Endothelial cell (in vitro differentiated cells): ENCODE measurements at regions not wholly inside any gene's neighbourhood (a gene's known extent, or its start where the extent isn't known, plus 50 kb on each side); places are given as distances from the start of the nearest gene placed in this dataset.

Source experiments
- DNase-seq: peaks from one replicate; pipeline ENCODE4 v3.0.0; 2021; ENCODE audit warnings: low spot score
- H3K27ac Mint-ChIP-seq: one replicate; pipeline ENCODE4 v1.8.0; 2021; ENCODE audit warnings: mixed read lengths, inconsistent platforms; ENCODE audit not compliant: unreplicated experiment
- H3K27me3 Mint-ChIP-seq: one replicate; pipeline ENCODE4 v1.8.0; 2021; ENCODE audit warnings: mild to moderate bottlenecking, moderate library complexity, mixed read lengths, inconsistent platforms; ENCODE audit not compliant: unreplicated experiment
- H3K36me3 Mint-ChIP-seq: one replicate; pipeline ENCODE4 v1.8.0; 2021; ENCODE audit warnings: mild to moderate bottlenecking, low read depth, mixed read lengths, inconsistent platforms; ENCODE audit not compliant: unreplicated experiment
- H3K4me1 Mint-ChIP-seq: one replicate; pipeline ENCODE4 v1.8.0; 2021; ENCODE audit warnings: mild to moderate bottlenecking, mixed read lengths, inconsistent platforms; ENCODE audit not compliant: unreplicated experiment
- H3K4me3 Mint-ChIP-seq: one replicate; pipeline ENCODE4 v1.8.0; 2021; ENCODE audit warnings: mild to moderate bottlenecking, mixed read lengths, inconsistent platforms; ENCODE audit not compliant: unreplicated experiment
- H3K9me3 Mint-ChIP-seq: one replicate; pipeline ENCODE4 v1.8.0; 2021; ENCODE audit warnings: mixed read lengths, inconsistent platforms; ENCODE audit not compliant: unreplicated experiment
- CTCF ChIP-seq: fragments of 200-600 bp; sonication (generic); IDR thresholded peaks from one replicate; pipeline ENCODE4 v1.5.0; 2021; ENCODE audit warnings: antibody characterized with exemption; ENCODE audit not compliant: unreplicated experiment

- Mint-ChIP-seq H3K27ac (no peak overlapping the region), H3K27me3 (no peaks in the 10 kb centered on the region)
These were observed 352.7 kb upstream of the SLC39A10 start for GRCh38 chr2:195304310-195304709.

GRCh38 chr2:195300631-195301030, 356.4 kb upstream of the SLC39A10 start:
- DNase-seq, result no peak
- Mint-ChIP-seq H3K4me1 (no peaks in the 10 kb centered on the region), H3K36me3 (no peaks in the 10 kb centered on the region), H3K27me3 (peaks cover 3% of the 10 kb centered on the region), H3K4me3 (no peak overlapping the region), H3K9me3 (no peaks in the 10 kb centered on the region), H3K27ac (no peak overlapping the region)
- no peak for TF ChIP-seq CTCF

More at GRCh38 chr2:195304310-195304709, 352.7 kb upstream of the SLC39A10 start:
- H3K4me1 Mint-ChIP-seq, result no peaks in the 10 kb centered on the region
- no peak overlapping the region for H3K4me3 Mint-ChIP-seq
- no peak for TF ChIP-seq CTCF
- H3K9me3 Mint-ChIP-seq, result no peaks in the 10 kb centered on the region
- H3K36me3 Mint-ChIP-seq, result no peaks in the 10 kb centered on the region
- peak; percentile 7 for DNase-seq

GRCh38 chr2:195299600-195299999, 357.4 kb upstream of the SLC39A10 start:
- Mint-ChIP-seq H3K4me1 (no peaks in the 10 kb centered on the region), H3K36me3 (no peaks in the 10 kb centered on the region), H3K27me3 (peaks cover 3% of the 10 kb centered on the region), H3K27ac (no peak overlapping the region), H3K4me3 (no peak overlapping the region), H3K9me3 (no peaks in the 10 kb centered on the region)
- no peak for TF ChIP-seq CTCF
- DNase-seq, result no peak

GRCh38 chr2:195296490-195296889, 360.5 kb upstream of the SLC39A10 start:
- no peak overlapping the region for H3K4me3 Mint-ChIP-seq
- DNase-seq, result no peak
- H3K4me1 Mint-ChIP-seq, result no peaks in the 10 kb centered on the region
- no peak overlapping the region for H3K27ac Mint-ChIP-seq
- peaks cover 3% of the 10 kb centered on the region for H3K27me3 Mint-ChIP-seq
- H3K36me3 Mint-ChIP-seq, result no peaks in the 10 kb centered on the region
- TF ChIP-seq CTCF, result no peak
- no peaks in the 10 kb centered on the region for H3K9me3 Mint-ChIP-seq

GRCh38 chr2:195289081-195289480, 367.9 kb upstream of the SLC39A10 start:
- H3K36me3 Mint-ChIP-seq, result no peaks in the 10 kb centered on the region

More at GRCh38 chr2:195289081-195289480, 367.9 kb upstream of the SLC39A10 start:
- H3K4me3 Mint-ChIP-seq, result no peak overlapping the region
- no peaks in the 10 kb centered on the region for H3K27me3 Mint-ChIP-seq
- TF ChIP-seq CTCF, result no peak
- no peak for DNase-seq
- no peaks in the 10 kb centered on the region for H3K9me3 Mint-ChIP-seq
- no peak overlapping the region for H3K27ac Mint-ChIP-seq
- H3K4me1 Mint-ChIP-seq, result no peaks in the 10 kb centered on the region
